ENCODE measurements at regions not wholly inside any gene's neighbourhood (a gene's known extent, or its start where the extent isn't known, plus 50 kb on each side); places are given as distances from the start of the nearest gene placed in this dataset.

DNA sequence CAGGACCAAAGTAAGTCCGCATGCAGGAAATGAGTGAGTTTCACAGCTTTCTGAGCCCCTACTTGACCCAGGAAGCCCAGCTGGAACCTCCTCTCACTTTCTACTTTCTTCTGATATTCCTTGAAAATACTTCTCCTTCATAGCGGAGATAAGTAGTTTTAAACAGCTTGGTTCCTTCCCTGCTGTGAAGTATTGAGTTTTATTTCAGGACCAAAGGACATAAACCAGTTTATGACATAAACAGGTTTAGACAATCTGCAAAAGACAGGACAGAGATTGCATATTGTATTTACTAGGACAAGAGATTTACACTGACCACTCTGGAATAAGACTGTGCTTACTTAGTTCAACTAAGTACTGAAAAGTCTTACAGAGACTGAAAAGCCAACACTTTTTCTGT lies 54.8 kb downstream of the PAGE2 start:
- TF ChIP-seq EZH2 (IDR thresholded peaks at IDR 0.05; ENCODE audit: low read length, missing control alignments), result no peak
- TF ChIP-seq, protein P1, sequence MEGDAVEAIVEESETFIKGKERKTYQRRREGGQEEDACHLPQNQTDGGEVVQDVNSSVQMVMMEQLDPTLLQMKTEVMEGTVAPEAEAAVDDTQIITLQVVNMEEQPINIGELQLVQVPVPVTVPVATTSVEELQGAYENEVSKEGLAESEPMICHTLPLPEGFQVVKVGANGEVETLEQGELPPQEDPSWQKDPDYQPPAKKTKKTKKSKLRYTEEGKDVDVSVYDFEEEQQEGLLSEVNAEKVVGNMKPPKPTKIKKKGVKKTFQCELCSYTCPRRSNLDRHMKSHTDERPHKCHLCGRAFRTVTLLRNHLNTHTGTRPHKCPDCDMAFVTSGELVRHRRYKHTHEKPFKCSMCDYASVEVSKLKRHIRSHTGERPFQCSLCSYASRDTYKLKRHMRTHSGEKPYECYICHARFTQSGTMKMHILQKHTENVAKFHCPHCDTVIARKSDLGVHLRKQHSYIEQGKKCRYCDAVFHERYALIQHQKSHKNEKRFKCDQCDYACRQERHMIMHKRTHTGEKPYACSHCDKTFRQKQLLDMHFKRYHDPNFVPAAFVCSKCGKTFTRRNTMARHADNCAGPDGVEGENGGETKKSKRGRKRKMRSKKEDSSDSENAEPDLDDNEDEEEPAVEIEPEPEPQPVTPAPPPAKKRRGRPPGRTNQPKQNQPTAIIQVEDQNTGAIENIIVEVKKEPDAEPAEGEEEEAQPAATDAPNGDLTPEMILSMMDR (conservative IDR thresholded peaks at IDR 0.05 in 1 of 2, IDR thresholded peaks at IDR 0.05 in 1 of 2; ENCODE audit: low read depth in 1 of 2, low read length in 2 of 2), result no peak

Measured in fibroblast of lung (primary cell).